ENCODE measurements at regions not wholly inside any gene's neighbourhood (a gene's known extent, or its start where the extent isn't known, plus 50 kb on each side); places are given as distances from the start of the nearest gene placed in this dataset.

- TF ChIP-seq CTCF (IDR thresholded peaks at IDR 0.05; ENCODE audit: low read depth, low read length, poor library complexity, severe bottlenecking) (no peak), EZH2phosphoT487 (IDR thresholded peaks at IDR 0.05; ENCODE audit: borderline replicate concordance, low read length) (no peak)
These were observed 186.7 kb downstream of the DRD1 start for GRCh38 chr5:175257128-175257846.

All from DOHH2 (cell line).